Endothelial cell of umbilical vein (primary cell): ENCODE measurements at regions not wholly inside any gene's neighbourhood (a gene's known extent, or its start where the extent isn't known, plus 50 kb on each side); places are given as distances from the start of the nearest gene placed in this dataset.

Experiments
- BruUV-seq: library from RNA; stranded (reverse); fragments of 400-500 nt; replicated peaks from 2 replicates; lab custom pipeline; 2021; lab: Mats Ljungman, UMichigan
- CTCF ChIA-PET: fragments of 300-600, 350-600 bp; sonication (Branson Sonifier 250); formaldehyde crosslinking; loops from one replicate; lab custom pipeline; 2021; ENCODE audit warnings: antibody characterized with exemption, inconsistent platforms; lab: Charles Lee
- POLR2A ChIA-PET: fragments of 300-600, 350-600 bp; sonication (Branson Sonifier 250); formaldehyde crosslinking; loops from one replicate; lab custom pipeline; 2021; ENCODE audit warnings: antibody characterized with exemption, inconsistent platforms; lab: Charles Lee
- DNase-seq: peaks from one replicate; pipeline ENCODE4 v3.0.0-alpha.2; 2011; ENCODE audit warnings: low read depth, low spot score
- FAIRE-seq: peaks from 2 replicates; lab custom pipeline; 2011; peaks lifted over from hg19 to GRCh38; lab: Jason Lieb, UNC
- H2AFZ ChIP-seq: 2 replicates; pipeline ENCODE4 v1.6.0; 2012; ENCODE audit warnings: low read depth, low read length, control low read depth, inconsistent platforms
- H3K27ac ChIP-seq: 2 replicates; pipeline ENCODE4 v1.5.1; 2011; ENCODE audit warnings: low read depth, mild to moderate bottlenecking, control low read depth, low read length, moderate library complexity; ENCODE audit not compliant: insufficient read depth
- H3K27me3 ChIP-seq, 2 experiments: 2 replicates each; pipeline versions ENCODE4 v1.6.0 to v1.6.1; 2011; ENCODE audit warnings: low read length in 2 of 2, mixed read lengths in 1 of 2; ENCODE audit not compliant: control insufficient read depth in 2 of 2, insufficient read depth in 2 of 2
- H3K36me3 ChIP-seq, 2 experiments: 2 replicates in 1 of 2; 3 replicates in 1 of 2; pipeline ENCODE4 v1.5.1; 2011; ENCODE audit warnings: low read length in 2 of 2, mild to moderate bottlenecking in 1 of 2, moderate library complexity in 1 of 2; ENCODE audit not compliant: control insufficient read depth in 2 of 2, insufficient read depth in 2 of 2; ENCODE audit errors: extremely low read depth in 1 of 2
- H3K4me1 ChIP-seq: 3 replicates; pipeline ENCODE4 v1.5.1; 2011; ENCODE audit warnings: mild to moderate bottlenecking, low read length; ENCODE audit not compliant: control insufficient read depth, insufficient read depth; ENCODE audit errors: extremely low read depth
- H3K4me2 ChIP-seq: 2 replicates; pipeline ENCODE4 v1.6.1; 2011; ENCODE audit warnings: low read length, control low read depth, mixed read lengths; ENCODE audit not compliant: insufficient read depth
- H3K4me3 ChIP-seq, 3 experiments: fragments of 200-600 bp in 1 of 3; sonication (generic), shearing (Covaris generic) in 1 of 3; replicated peaks in 1 of 3; 2 replicates each; pipeline ENCODE4 v1.5.1; 2011 to 2016; ENCODE audit warnings: control low read depth in 3 of 3, low read length in 3 of 3, mild to moderate bottlenecking in 2 of 3, inconsistent platforms in 1 of 3, low read depth in 1 of 3, moderate library complexity in 1 of 3; ENCODE audit not compliant: insufficient read depth in 1 of 3
- H3K79me2 ChIP-seq: 2 replicates; pipeline ENCODE4 v1.6.0; 2012; ENCODE audit warnings: low read length, inconsistent platforms; ENCODE audit not compliant: control insufficient read depth, insufficient read depth
- H3K9ac ChIP-seq: replicated peaks from 2 replicates; pipeline ENCODE3; 2011; ENCODE audit warnings: low read length, control low read depth; ENCODE audit not compliant: insufficient read depth; ENCODE audit errors: extremely low read depth
- H3K9me1 ChIP-seq: replicated peaks from 3 replicates; pipeline ENCODE4 v1.6.0; 2011; ENCODE audit warnings: mild to moderate bottlenecking, low read length; ENCODE audit not compliant: control insufficient read depth, insufficient read depth; ENCODE audit errors: extremely low read depth
- H3K9me3 ChIP-seq: replicated peaks from 2 replicates; pipeline ENCODE4 v1.5.1; 2012; ENCODE audit warnings: low read length, inconsistent platforms; ENCODE audit not compliant: control insufficient read depth, insufficient read depth
- H4K20me1 ChIP-seq: replicated peaks from 2 replicates; pipeline ENCODE3; 2011; ENCODE audit warnings: mild to moderate bottlenecking, low read length; ENCODE audit not compliant: control insufficient read depth, insufficient read depth; ENCODE audit errors: extremely low read depth
- EZH2 ChIP-seq: IDR thresholded peaks from 2 replicates; pipeline ENCODE4 v1.6.1; 2012; ENCODE audit warnings: borderline replicate concordance, low read depth, mild to moderate bottlenecking, moderate library complexity, low read length, inconsistent platforms; ENCODE audit not compliant: severe bottlenecking
- FOS ChIP-seq: IDR thresholded peaks from 2 replicates; pipeline ENCODE4 v1.6.1; 2011; ENCODE audit warnings: mild to moderate bottlenecking, low read length, moderate library complexity, borderline replicate concordance; ENCODE audit not compliant: insufficient read depth
- GATA2 ChIP-seq: IDR thresholded peaks from 2 replicates; pipeline ENCODE4 v1.7.0; 2011; ENCODE audit warnings: low read depth, mild to moderate bottlenecking, moderate library complexity, mixed read lengths, low read length; ENCODE audit not compliant: insufficient read length, insufficient read depth
- JUN ChIP-seq: IDR thresholded peaks from 2 replicates; pipeline ENCODE4 v1.6.1; 2011; ENCODE audit warnings: borderline replicate concordance, low read depth; ENCODE audit not compliant: insufficient read length, insufficient read depth
- MYC ChIP-seq: IDR thresholded peaks from one replicate; pipeline ENCODE4 v1.6.1; 2011; ENCODE audit warnings: mild to moderate bottlenecking, low read depth, low read length
- POLR2A ChIP-seq: IDR thresholded peaks from 2 replicates; pipeline ENCODE4 v1.6.1; 2012; ENCODE audit warnings: low read depth, mild to moderate bottlenecking, control low read depth, low read length
- POLR2AphosphoS5 ChIP-seq: IDR thresholded peaks from 2 replicates; pipeline ENCODE4 v1.6.1; 2012; ENCODE audit warnings: low read depth, mild to moderate bottlenecking, control low read depth, low read length, moderate library complexity; ENCODE audit not compliant: insufficient read depth
- dilution Hi-C: fragments of 300-500 bp; cut with MboI; formaldehyde crosslinking; loops from one replicate; pipeline ENCODE4 v1.15.0; 2019; ENCODE audit warnings: low sequenced_read_pairs; ENCODE audit not compliant: extremely low pct_ligation_motif_present
- intact Hi-C: fragments of 100-400 bp; cut with micrococcal nuclease; formaldehyde crosslinking; loops from one replicate; pipeline ENCODE4 v1.10.0; 2022
- TF ChIP-seq, protein P1 (sequence below): IDR thresholded peaks from 2 replicates; pipeline ENCODE4 v1.6.1; 2011; ENCODE audit not compliant: insufficient read depth, insufficient read length
- TF ChIP-seq, protein P2 (sequence below), 2 donors: IDR thresholded peaks; 1 replicate in 1 of 2; 2 replicates in 1 of 2; pipeline ENCODE4 v1.5.1; 2011; ENCODE audit warnings: low read length in 2 of 2, mild to moderate bottlenecking in 2 of 2, moderate library complexity in 2 of 2, control low read depth in 1 of 2, inconsistent platforms in 1 of 2, low read depth in 1 of 2; ENCODE audit not compliant: insufficient read depth in 1 of 2; ENCODE audit errors: extremely low read depth in 1 of 2

DNA sequence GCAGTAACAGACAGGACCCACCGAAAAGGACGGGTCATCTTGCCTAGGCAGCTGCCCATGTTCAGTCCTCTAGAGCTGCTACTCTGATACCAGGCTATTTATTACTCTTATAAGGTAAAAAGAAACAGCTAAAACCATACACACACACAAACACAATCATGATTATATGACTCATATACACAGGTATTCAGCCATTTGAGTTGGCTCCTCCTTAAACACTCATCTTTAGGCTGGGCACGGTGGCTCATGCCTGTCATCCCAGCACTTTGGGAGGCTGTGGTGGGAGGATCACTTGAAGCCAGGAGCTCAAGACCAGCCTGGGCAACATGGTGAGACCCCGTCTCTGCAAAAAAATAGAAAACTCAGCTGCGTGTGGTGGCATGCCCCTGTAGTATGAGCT, 76.6 kb downstream of the F11 start:
- Histone ChIP-seq H3K4me1 (no peaks in the 10 kb centered on the region), H3K9me1 (no peaks in the 10 kb centered on the region), H3K36me3 (no peaks in the 10 kb centered on the region), H3K27ac (no peak overlapping the region), H3K27me3 (no peaks in the 10 kb centered on the region), H3K9ac (no peak overlapping the region), H3K79me2 (no peaks in the 10 kb centered on the region), H3K4me3 (no peak overlapping the region), H2AFZ (no peak overlapping the region), H4K20me1 (no peaks in the 10 kb centered on the region), H3K4me2 (no peak overlapping the region), H3K9me3 (peaks cover 4% of the 10 kb centered on the region)
- no peak for DNase-seq
- ChIA-PET CTCF (no interaction called here), POLR2A (no interaction called here)
- dilution Hi-C loops: no loop called here
- TF ChIP-seq FOS (no peak), EZH2 (no peak), MYC (no peak), POLR2A (no peak), GATA2 (no peak), JUN (no peak), POLR2AphosphoS5 (no peak)
- TF ChIP-seq, protein P1, sequence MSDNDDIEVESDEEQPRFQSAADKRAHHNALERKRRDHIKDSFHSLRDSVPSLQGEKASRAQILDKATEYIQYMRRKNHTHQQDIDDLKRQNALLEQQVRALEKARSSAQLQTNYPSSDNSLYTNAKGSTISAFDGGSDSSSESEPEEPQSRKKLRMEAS: no peak
- TF ChIP-seq, protein P2, sequence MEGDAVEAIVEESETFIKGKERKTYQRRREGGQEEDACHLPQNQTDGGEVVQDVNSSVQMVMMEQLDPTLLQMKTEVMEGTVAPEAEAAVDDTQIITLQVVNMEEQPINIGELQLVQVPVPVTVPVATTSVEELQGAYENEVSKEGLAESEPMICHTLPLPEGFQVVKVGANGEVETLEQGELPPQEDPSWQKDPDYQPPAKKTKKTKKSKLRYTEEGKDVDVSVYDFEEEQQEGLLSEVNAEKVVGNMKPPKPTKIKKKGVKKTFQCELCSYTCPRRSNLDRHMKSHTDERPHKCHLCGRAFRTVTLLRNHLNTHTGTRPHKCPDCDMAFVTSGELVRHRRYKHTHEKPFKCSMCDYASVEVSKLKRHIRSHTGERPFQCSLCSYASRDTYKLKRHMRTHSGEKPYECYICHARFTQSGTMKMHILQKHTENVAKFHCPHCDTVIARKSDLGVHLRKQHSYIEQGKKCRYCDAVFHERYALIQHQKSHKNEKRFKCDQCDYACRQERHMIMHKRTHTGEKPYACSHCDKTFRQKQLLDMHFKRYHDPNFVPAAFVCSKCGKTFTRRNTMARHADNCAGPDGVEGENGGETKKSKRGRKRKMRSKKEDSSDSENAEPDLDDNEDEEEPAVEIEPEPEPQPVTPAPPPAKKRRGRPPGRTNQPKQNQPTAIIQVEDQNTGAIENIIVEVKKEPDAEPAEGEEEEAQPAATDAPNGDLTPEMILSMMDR (IDR thresholded peaks at IDR 0.05; ENCODE audit: extremely low read depth in 1 of 2, insufficient read depth in 1 of 2, low read depth in 1 of 2, low read length in 2 of 2): no peak
- no peak for FAIRE-seq
- intact Hi-C loops: no loop called here
- no TSS peak for BruUV-seq
